SK-N-MC (cell line): ENCODE measurements at regions not wholly inside any gene's neighbourhood (a gene's known extent, or its start where the extent isn't known, plus 50 kb on each side); places are given as distances from the start of the nearest gene placed in this dataset.

Source experiments
- EZH2 ChIP-seq: fragments of 200-600 bp; sonication (generic); IDR thresholded peaks from one replicate; pipeline ENCODE4 v1.6.1; 2017; ENCODE audit warnings: antibody characterized with exemption
- FOXP2 ChIP-seq: optimal IDR thresholded peaks from 2 replicates; pipeline ENCODE3; 2011; ENCODE audit warnings: mild to moderate bottlenecking, moderate library complexity; ENCODE audit not compliant: insufficient read depth; ENCODE audit errors: extremely low read length, control extremely low read depth
- POLR2AphosphoS5 ChIP-seq: IDR thresholded peaks from 2 replicates; pipeline ENCODE4 v1.6.1; 2012; ENCODE audit warnings: mild to moderate bottlenecking, low read depth, low read length, borderline replicate concordance

DNA sequence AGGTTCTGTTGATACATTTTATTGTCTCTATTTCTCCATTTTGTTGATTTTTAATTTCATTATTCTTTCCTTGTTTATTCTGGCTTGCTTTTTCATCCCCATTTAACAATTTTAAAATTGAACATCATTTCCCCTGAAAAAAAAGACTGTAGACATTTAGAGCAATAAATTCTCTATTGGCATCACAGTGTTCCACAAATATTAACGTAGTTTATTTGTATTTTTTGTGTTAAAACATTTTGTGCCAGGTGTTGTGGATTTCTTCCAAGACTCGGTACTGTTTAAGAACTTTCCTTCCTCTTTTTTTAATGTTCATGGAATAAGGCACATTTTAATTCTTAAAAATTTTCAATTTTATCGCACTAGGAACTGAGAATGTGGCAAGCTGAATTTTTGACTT lies 156.1 kb upstream of the NPY start:
- TF ChIP-seq EZH2, result no peak
- TF ChIP-seq POLR2AphosphoS5, result no peak
- no peak for TF ChIP-seq FOXP2
